ENCODE measurements at regions not wholly inside any gene's neighbourhood (a gene's known extent, or its start where the extent isn't known, plus 50 kb on each side); places are given as distances from the start of the nearest gene placed in this dataset.

DNA sequence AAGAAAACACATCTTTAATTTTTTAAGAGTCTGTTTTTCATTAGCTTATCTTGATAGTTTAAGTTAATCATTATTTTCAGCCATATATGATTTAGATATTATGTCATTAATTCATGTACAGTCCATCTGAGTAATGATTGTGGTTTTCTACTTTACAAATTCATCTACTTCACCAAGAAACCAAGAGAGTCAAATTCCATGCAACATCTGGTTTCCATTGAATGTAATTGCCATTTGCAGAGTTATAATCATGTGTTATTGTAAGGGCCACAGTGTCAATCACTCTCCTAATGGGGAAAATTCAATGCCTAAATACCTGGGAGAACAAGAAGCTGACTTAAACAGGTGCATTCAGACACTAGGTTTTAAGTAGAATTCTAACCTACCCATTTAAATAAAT lies 217.2 kb upstream of the OSR1 start:
- Histone ChIP-seq H2BK15ac (ENCODE audit: low read depth, low read length) (no peak overlapping the region), H3K9ac (ENCODE audit: extremely low read depth, insufficient read length, low read length) (no peak overlapping the region), H4K5ac (ENCODE audit: insufficient read length, low read depth, low read length) (no peak overlapping the region), H3K27me3 (ENCODE audit: insufficient read depth, low read length) (no peaks in the 10 kb centered on the region; the same call in 1 of the 2 replicates), H3K9me3 (ENCODE audit: control insufficient read depth, low read depth, low read length) (no peaks in the 10 kb centered on the region), H3K79me2 (ENCODE audit: insufficient read depth, low read length) (no peaks in the 10 kb centered on the region), H3T11ph (ENCODE audit: low read length) (no peak overlapping the region), H2BK120ac (ENCODE audit: low read depth, low read length, poor library complexity, severe bottlenecking) (no peak overlapping the region), H3K23ac (ENCODE audit: insufficient read length, low read depth, low read length) (no peak overlapping the region), H2BK20ac (ENCODE audit: low read depth, low read length, poor library complexity, severe bottlenecking) (no peak overlapping the region), H3K79me1 (ENCODE audit: insufficient read depth, low read depth, low read length, poor library complexity, severe bottlenecking) (no peaks in the 10 kb centered on the region), H3K4ac (ENCODE audit: low read depth, low read length) (no peak overlapping the region), H4K91ac (ENCODE audit: insufficient read length, low read depth, low read length) (no peak overlapping the region), H3K56ac (ENCODE audit: insufficient read length, low read depth, low read length) (no peak overlapping the region), H2BK12ac (ENCODE audit: insufficient read length, low read depth, low read length) (no peak overlapping the region), H3K4me2 (ENCODE audit: insufficient read depth, insufficient read length, low read length) (no peak overlapping the region), H3K27ac (ENCODE audit: insufficient read length, low read depth, low read length) (no peak overlapping the region), H3K18ac (ENCODE audit: insufficient read length, low read depth, low read length) (no peak overlapping the region), H3K23me2 (ENCODE audit: insufficient read length, low read depth, low read length, poor library complexity, severe bottlenecking) (no peaks in the 10 kb centered on the region), H4K20me1 (ENCODE audit: control insufficient read depth, insufficient read depth, insufficient read length) (no peaks in the 10 kb centered on the region), H3K4me1 (ENCODE audit: insufficient read depth, low read length) (no peaks in the 10 kb centered on the region), H2AFZ (ENCODE audit: low read length) (no peak overlapping the region), H3K14ac (ENCODE audit: insufficient read depth, low read length) (no peak overlapping the region), H2AK5ac (ENCODE audit: insufficient read length, low read length) (no peak overlapping the region), H4K8ac (replicated peaks; ENCODE audit: insufficient read length, low read depth, low read length) (no peak overlapping the region), H2BK5ac (ENCODE audit: insufficient read length, low read length) (no peak overlapping the region)
- no peaks in the 10 kb centered on the region for H3K36me3 Mint-ChIP-seq (ENCODE audit: insufficient read depth in 1 of 3, low read depth in 3 of 3)
- no peaks in the 10 kb centered on the region for H3K9me3 Mint-ChIP-seq
- H3K4me1 Mint-ChIP-seq: peaks cover 5 to 9% of the 10 kb centered on the region in 2 experiments; a peak in 3 of 4 replicates
- TF ChIP-seq, protein P1, sequence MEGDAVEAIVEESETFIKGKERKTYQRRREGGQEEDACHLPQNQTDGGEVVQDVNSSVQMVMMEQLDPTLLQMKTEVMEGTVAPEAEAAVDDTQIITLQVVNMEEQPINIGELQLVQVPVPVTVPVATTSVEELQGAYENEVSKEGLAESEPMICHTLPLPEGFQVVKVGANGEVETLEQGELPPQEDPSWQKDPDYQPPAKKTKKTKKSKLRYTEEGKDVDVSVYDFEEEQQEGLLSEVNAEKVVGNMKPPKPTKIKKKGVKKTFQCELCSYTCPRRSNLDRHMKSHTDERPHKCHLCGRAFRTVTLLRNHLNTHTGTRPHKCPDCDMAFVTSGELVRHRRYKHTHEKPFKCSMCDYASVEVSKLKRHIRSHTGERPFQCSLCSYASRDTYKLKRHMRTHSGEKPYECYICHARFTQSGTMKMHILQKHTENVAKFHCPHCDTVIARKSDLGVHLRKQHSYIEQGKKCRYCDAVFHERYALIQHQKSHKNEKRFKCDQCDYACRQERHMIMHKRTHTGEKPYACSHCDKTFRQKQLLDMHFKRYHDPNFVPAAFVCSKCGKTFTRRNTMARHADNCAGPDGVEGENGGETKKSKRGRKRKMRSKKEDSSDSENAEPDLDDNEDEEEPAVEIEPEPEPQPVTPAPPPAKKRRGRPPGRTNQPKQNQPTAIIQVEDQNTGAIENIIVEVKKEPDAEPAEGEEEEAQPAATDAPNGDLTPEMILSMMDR (conservative IDR thresholded peaks at IDR 0.05): no peak
- H3K27me3 Mint-ChIP-seq (ENCODE audit: low read depth): no peaks in the 10 kb centered on the region
- DNase-seq: no peak
- no peak overlapping the region for H3K4me3 Mint-ChIP-seq
- H3K27ac Mint-ChIP-seq: no peak overlapping the region

Data from H9 (cell line).